IMR-90 (cell line): ENCODE measurements at regions not wholly inside any gene's neighbourhood (a gene's known extent, or its start where the extent isn't known, plus 50 kb on each side); places are given as distances from the start of the nearest gene placed in this dataset.

Experiments used
- ATAC-seq: fragments of 200-7000 bp; cut with Tn5 transposase; 2 replicates; pipeline ENCODE4 v1.9.1; 2020; ENCODE audit warnings: low read depth, mild to moderate bottlenecking, moderate library complexity
- BruUV-seq: library from RNA; stranded (reverse); fragments of 400-500 nt; replicated peaks from 2 replicates; lab custom pipeline; 2021; lab: Mats Ljungman, UMichigan
- CTCF ChIA-PET: fragments of 300-600 bp; formaldehyde crosslinking; extraction: SDS; loops from one replicate; lab custom pipeline; 2021; ENCODE audit warnings: antibody characterized with exemption; lab: Yijun Ruan, JAX
- POLR2A ChIA-PET: fragments of 300-600 bp; sonication (Branson Sonifier 250); formaldehyde crosslinking; loops from one replicate; lab custom pipeline; 2022; ENCODE audit warnings: antibody characterized with exemption; ENCODE audit not compliant: unreplicated experiment; lab: Charles Lee
- DNase-seq: peaks from one replicate; pipeline ENCODE4 v3.0.0; 2013
- H2AFZ ChIP-seq: replicated peaks from 2 replicates; pipeline ENCODE3; 2013; ENCODE audit warnings: low read length, mild to moderate bottlenecking; ENCODE audit not compliant: poor library complexity
- H2AK5ac ChIP-seq: 2 replicates; pipeline ENCODE4 v1.6.1; 2013; ENCODE audit warnings: low read depth, low read length, inconsistent platforms
- H2AK9ac ChIP-seq: replicated peaks from 2 replicates; pipeline ENCODE3; 2013; ENCODE audit warnings: mild to moderate bottlenecking, low read depth, low read length, moderate library complexity; ENCODE audit not compliant: poor library complexity
- H2BK120ac ChIP-seq: 2 replicates; pipeline ENCODE4 v1.6.1; 2013; ENCODE audit warnings: low read depth, low read length, inconsistent platforms
- H2BK15ac ChIP-seq: 3 replicates; pipeline ENCODE4 v1.6.1; 2013; ENCODE audit warnings: low read depth, low read length, inconsistent platforms
- H2BK20ac ChIP-seq: 2 replicates; pipeline ENCODE4 v1.6.1; 2013; ENCODE audit warnings: low read depth, mild to moderate bottlenecking, inconsistent platforms, low read length, moderate library complexity
- H2BK5ac ChIP-seq: 2 replicates; pipeline ENCODE4 v1.6.1; 2013; ENCODE audit warnings: mild to moderate bottlenecking, low read depth, low read length, inconsistent platforms; ENCODE audit not compliant: poor library complexity, severe bottlenecking
- H3K14ac ChIP-seq: replicated peaks from 2 replicates; pipeline ENCODE4 v1.6.1; 2013; ENCODE audit warnings: low read depth, low read length, inconsistent platforms
- H3K18ac ChIP-seq: 2 replicates; pipeline ENCODE4 v1.6.1; 2013; ENCODE audit warnings: low read depth, low read length, control low read depth
- H3K23ac ChIP-seq: 2 replicates; pipeline ENCODE4 v1.6.1; 2013; ENCODE audit warnings: low read depth, low read length, inconsistent platforms
- H3K27ac ChIP-seq: 2 replicates; pipeline ENCODE4 v1.5.1; 2013; ENCODE audit warnings: mild to moderate bottlenecking, control low read depth, low read length; ENCODE audit not compliant: insufficient read depth
- H3K27me3 ChIP-seq: 2 replicates; pipeline ENCODE4 v1.6.1; 2013; ENCODE audit warnings: low read length; ENCODE audit not compliant: control insufficient read depth, insufficient read depth
- H3K36me3 ChIP-seq: 2 replicates; pipeline ENCODE4 v1.6.1; 2013; ENCODE audit warnings: low read length, mixed read lengths; ENCODE audit not compliant: control insufficient read depth, insufficient read depth
- H3K4ac ChIP-seq: 2 replicates; pipeline ENCODE4 v1.6.1; 2013; ENCODE audit warnings: low read depth, low read length, inconsistent platforms
- H3K4me1 ChIP-seq: 2 replicates; pipeline ENCODE4 v1.6.1; 2013; ENCODE audit warnings: low read length, mixed read lengths; ENCODE audit not compliant: control insufficient read depth, insufficient read depth
- H3K4me2 ChIP-seq: 2 replicates; pipeline ENCODE4 v1.6.1; 2013; ENCODE audit warnings: low read depth, mild to moderate bottlenecking, control low read depth, low read length, moderate library complexity
- H3K4me3 ChIP-seq: 2 replicates; pipeline ENCODE4 v1.5.1; 2013; ENCODE audit warnings: low read depth, mild to moderate bottlenecking, control low read depth, low read length, moderate library complexity; ENCODE audit not compliant: insufficient read depth
- H3K56ac ChIP-seq: 2 replicates; pipeline ENCODE4 v1.6.1; 2013; ENCODE audit warnings: low read length, inconsistent platforms; ENCODE audit not compliant: insufficient read depth; ENCODE audit errors: extremely low read depth
- H3K79me1 ChIP-seq, 2 experiments: 2 replicates each; pipeline ENCODE4 v1.6.1; 2013; ENCODE audit warnings: low read length in 2 of 2, inconsistent platforms in 1 of 2, low read depth in 1 of 2
- H3K9ac ChIP-seq: 2 replicates; pipeline ENCODE4 v1.6.1; 2013; ENCODE audit warnings: low read depth, low read length, control low read depth
- H3K9me1 ChIP-seq: 2 replicates; pipeline ENCODE4 v1.6.1; 2013; ENCODE audit warnings: low read length, inconsistent platforms; ENCODE audit not compliant: insufficient read depth
- H3K9me3 ChIP-seq: 2 replicates; pipeline ENCODE4 v1.6.1; 2013; ENCODE audit warnings: low read length; ENCODE audit not compliant: control insufficient read depth, insufficient read depth
- H4K20me1 ChIP-seq: 2 replicates; pipeline ENCODE4 v1.6.1; 2013; ENCODE audit warnings: low read length, inconsistent platforms; ENCODE audit not compliant: insufficient read depth
- H4K5ac ChIP-seq: 2 replicates; pipeline ENCODE4 v1.6.1; 2013; ENCODE audit warnings: mild to moderate bottlenecking, low read depth, low read length, control low read depth
- H4K8ac ChIP-seq, 2 experiments: 2 replicates each; pipeline ENCODE4 v1.6.1; 2013; ENCODE audit warnings: low read depth in 2 of 2, low read length in 2 of 2, control low read depth in 1 of 2, inconsistent platforms in 1 of 2
- H4K91ac ChIP-seq: 2 replicates; pipeline ENCODE4 v1.6.1; 2013; ENCODE audit warnings: low read depth, low read length, inconsistent platforms; ENCODE audit not compliant: insufficient read depth
- BHLHE40 ChIP-seq: fragments of 150-350 bp; IDR thresholded peaks from 2 replicates; pipeline ENCODE4 v1.6.1; 2016; ENCODE audit warnings: mild to moderate bottlenecking, low read depth, low read length
- CEBPB ChIP-seq: IDR thresholded peaks from 2 replicates; pipeline ENCODE4 v1.6.1; 2012; ENCODE audit warnings: low read depth, low read length, improper control_type of control experiment
- CHD1 ChIP-seq: IDR thresholded peaks from 2 replicates; pipeline ENCODE4 v1.6.1; 2012; ENCODE audit warnings: low read depth, low read length, improper control_type of control experiment
- FOS ChIP-seq: fragments of 150-350 bp; IDR thresholded peaks from 2 replicates; pipeline ENCODE4 v1.6.1; 2016; ENCODE audit warnings: low read depth, low read length
- MAFK ChIP-seq: IDR thresholded peaks from 2 replicates; pipeline ENCODE4 v1.6.1; 2012; ENCODE audit warnings: low read depth, low read length, improper control_type of control experiment
- MXI1 ChIP-seq: IDR thresholded peaks from 2 replicates; pipeline ENCODE4 v1.6.1; 2012; ENCODE audit warnings: low read depth, mild to moderate bottlenecking, low read length, moderate library complexity, borderline replicate concordance
- NFE2L2 ChIP-seq: fragments of 150-350 bp; IDR thresholded peaks from 2 replicates; pipeline ENCODE4 v1.6.1; 2016; ENCODE audit warnings: low read depth, mild to moderate bottlenecking, low read length
- POLR2A ChIP-seq: IDR thresholded peaks from 2 replicates; pipeline ENCODE4 v1.6.1; 2012; ENCODE audit warnings: mild to moderate bottlenecking, low read depth, low read length
- RAD21 ChIP-seq: IDR thresholded peaks from 2 replicates; pipeline ENCODE4 v1.6.1; 2012; ENCODE audit warnings: low read length, improper control_type of control experiment
- RFX5 ChIP-seq: IDR thresholded peaks from 2 replicates; pipeline ENCODE4 v1.8.0; 2012; ENCODE audit warnings: low read depth, mild to moderate bottlenecking, low read length, moderate library complexity
- SMC3 ChIP-seq: fragments of 150-350 bp; IDR thresholded peaks from 2 replicates; pipeline ENCODE4 v1.6.1; 2016; ENCODE audit warnings: low read depth, mild to moderate bottlenecking, antibody characterized with exemption, low read length, moderate library complexity
- WGBS, 2 experiments: methylation state at CpG; one replicate each; pipeline versions ENCODE4 v1.1.5 to v1.1.7; 2013; ENCODE audit warnings: missing lambda C conversion rate in 2 of 2; ENCODE audit not compliant: insufficient read length in 1 of 2; ENCODE audit errors: extremely low coverage in 2 of 2; 5-methylcytosine and 5-hydroxymethylcytosine counted together
- dilution Hi-C: fragments of 300-500 bp; cut with HindIII; formaldehyde crosslinking; loops from one replicate; pipeline ENCODE4 v1.14.3; 2018; ENCODE audit warnings: low sequenced_read_pairs; ENCODE audit not compliant: unreplicated experiment
- in situ Hi-C: fragments of 300-500 bp; cut with MboI; formaldehyde crosslinking; loops from 3 replicates; pipeline ENCODE4 v1.14.3; 2019; ENCODE audit warnings: low sequenced_read_pairs, inconsistent platforms, mixed read lengths
- intact Hi-C: fragments of 100-400 bp; cut with micrococcal nuclease; formaldehyde crosslinking; loops from 2 replicates; pipeline ENCODE4 v1.10.0; 2022

GRCh38 chr3:29065211-29065785, 215.6 kb upstream of the RBMS3 start:
- H3K27ac ChIP-seq: no peak overlapping the region

More at GRCh38 chr3:29065211-29065785, 215.6 kb upstream of the RBMS3 start:
- Histone ChIP-seq H3K36me3 (no peaks in the 10 kb centered on the region), H2BK5ac (no peak overlapping the region), H3K4me2 (peak overlapping the region; percentile 51; the same call in 1 of the 2 replicates), H3K4ac (no peak overlapping the region), H3K79me1 (no peaks in the 10 kb centered on the region), H2AK9ac (no peak overlapping the region), H2BK120ac (no peak overlapping the region), H3K18ac (no peak overlapping the region), H4K20me1 (no peaks in the 10 kb centered on the region), H3K4me3 (no peak overlapping the region), H2AFZ (no peak overlapping the region), H3K9ac (no peak overlapping the region), H3K9me1 (no peaks in the 10 kb centered on the region), H3K14ac (no peak overlapping the region), H4K5ac (no peak overlapping the region), H3K27me3 (no peaks in the 10 kb centered on the region), H3K56ac (no peak overlapping the region), H4K91ac (no peak overlapping the region), H3K4me1 (0 out of 2 replicates have a peak, but pooled peaks cover 4% of the 10 kb centered on the region), H2AK5ac (no peak overlapping the region), H3K23ac (no peak overlapping the region), H2BK15ac (no peak overlapping the region), H2BK20ac (no peak overlapping the region), H3K9me3 (no peaks in the 10 kb centered on the region), H4K8ac (no peak overlapping the region)
- no TSS peak for BruUV-seq
- ATAC-seq (peak; percentile 98), DNase-seq (peak; percentile 99)
- dilution Hi-C loops (no loop called here), in situ Hi-C loops (no loop called here), intact Hi-C loops (loop anchor here (1.0 to 10.0 kb wide), 2 partner anchors 170 to 216 kb away; partner anchors contain the start of gene RBMS3)
- CTCF ChIA-PET: interaction anchor here (0.6 to 0.7 kb wide), 2 partner anchors 16 to 190 kb away, joined by 4 read pairs; no protein-coding TSS in a partner anchor
- TF ChIP-seq CHD1 (peak; percentile 74; the same call in 1 of the 2 replicates), NFE2L2 (peak; percentile 69), POLR2A (no peak), SMC3 (no peak), RAD21 (peak; percentile 27), MXI1 (0 out of 2 replicates have a peak, but pooled peaks have one; percentile 29), FOS (peak; percentile 75), MAFK (peak; percentile 87), RFX5 (no peak), BHLHE40 (peak; percentile 29; the same call in 1 of the 2 replicates), CEBPB (0 out of 2 replicates have a peak, but pooled peaks have one; percentile 27)
- WGBS, 2 experiments: no CpG with 5 or more reads among the region's 2 CpGs
- POLR2A ChIA-PET: no interaction called here
